ENCODE measurements at regions not wholly inside any gene's neighbourhood (a gene's known extent, or its start where the extent isn't known, plus 50 kb on each side); places are given as distances from the start of the nearest gene placed in this dataset.
"Not testable (repeated sequence)": the region's sequence is repeated elsewhere in the genome, so short reads cannot be mapped to it uniquely, and the experiment has no call there.

- Histone ChIP-seq H3K4me1 (replicated peaks in 1 of 2) (no peaks in the 10 kb centered on the region), H3K9me3 (replicated peaks in 1 of 3) (no peaks in the 10 kb centered on the region), H3K36me3 (replicated peaks in 1 of 2) (no peaks in the 10 kb centered on the region), H3K27ac (no peak overlapping the region), H3K4me3 (no peak overlapping the region), H3K27me3 (no peaks in the 10 kb centered on the region)
- intact Hi-C loops (cut with DNase I): no loop called here
- WGBS, 4 donors: 44 to 56% (median 51%) methylated on average over 3 of the region's 3 CpGs
- no peak for DNase-seq
- TF ChIP-seq POLR2A (IDR thresholded peaks at IDR 0.05) (no peak), CTCF (IDR thresholded peaks at IDR 0.05) (no peak)
Observed at GRCh38 chrX:40391662-40392061, 189.1 kb upstream of the ATP6AP2 start.

GRCh38 chrX:40389555-40389954, 191.2 kb upstream of the ATP6AP2 start:
- H3K4me3 ChIP-seq: no peak overlapping the region
- TF ChIP-seq POLR2A (IDR thresholded peaks at IDR 0.05): no peak
- H3K4me1 ChIP-seq (replicated peaks in 1 of 2): no peaks in the 10 kb centered on the region
- H3K36me3 ChIP-seq (replicated peaks in 1 of 2): no peaks in the 10 kb centered on the region
- DNase-seq: no peak
- WGBS, 4 donors: 59 to 94% (median 83%) methylated on average over 2 of the region's 2 CpGs
- H3K27me3 ChIP-seq: no peaks in the 10 kb centered on the region
- H3K27ac ChIP-seq: no peak overlapping the region
- no peaks in the 10 kb centered on the region for H3K9me3 ChIP-seq (replicated peaks in 1 of 3)
- intact Hi-C loops (cut with DNase I): no loop called here

- H3K27ac ChIP-seq: no peak overlapping the region
- WGBS, 4 donors: 81 to 100% (median 88%) methylated on average over 3 to 5 of the region's 5 CpGs
- DNase-seq: no peak
Observed at GRCh38 chrX:40388441-40388840, 192.3 kb upstream of the ATP6AP2 start.

GRCh38 chrX:40387869-40388268, 192.9 kb upstream of the ATP6AP2 start:
- H3K9me3 ChIP-seq (replicated peaks in 1 of 3); H3K36me3 ChIP-seq (replicated peaks in 1 of 2); intact Hi-C loops (cut with DNase I); H3K4me3 ChIP-seq; DNase-seq; H3K27ac ChIP-seq; H3K27me3 ChIP-seq; H3K4me1 ChIP-seq (replicated peaks in 1 of 2): not testable (repeated sequence)
- WGBS, 4 donors: 71 to 79% (median 77%) methylated on average over 7 to 9 of the region's 9 CpGs

More at GRCh38 chrX:40388441-40388840, 192.3 kb upstream of the ATP6AP2 start:
- no peak overlapping the region for H3K4me3 ChIP-seq
- TF ChIP-seq CTCF (IDR thresholded peaks at IDR 0.05) (no peak), POLR2A (IDR thresholded peaks at IDR 0.05) (no peak)
- H3K36me3 ChIP-seq (replicated peaks in 1 of 2): no peaks in the 10 kb centered on the region
- no peaks in the 10 kb centered on the region for H3K9me3 ChIP-seq (replicated peaks in 1 of 3)
- intact Hi-C loops (cut with DNase I): no loop called here
- no peaks in the 10 kb centered on the region for H3K4me1 ChIP-seq (replicated peaks in 1 of 2)
- no peaks in the 10 kb centered on the region for H3K27me3 ChIP-seq

GRCh38 chrX:40387311-40387710, 193.5 kb upstream of the ATP6AP2 start:
- H3K4me1 ChIP-seq (replicated peaks in 1 of 2); intact Hi-C loops (cut with DNase I); H3K27ac ChIP-seq; DNase-seq; H3K27me3 ChIP-seq; H3K36me3 ChIP-seq (replicated peaks in 1 of 2); H3K9me3 ChIP-seq (replicated peaks in 1 of 3); H3K4me3 ChIP-seq: not testable (repeated sequence)
- WGBS, 4 donors: 47 to 89% (median 83%) methylated on average over 2 to 7 of the region's 7 CpGs

GRCh38 chrX:40385682-40386081, 195.1 kb upstream of the ATP6AP2 start:
- H3K27me3 ChIP-seq: no peaks in the 10 kb centered on the region
- H3K4me3 ChIP-seq: no peak overlapping the region
- H3K27ac ChIP-seq: no peak overlapping the region
- intact Hi-C loops (cut with DNase I): no loop called here
- WGBS, 4 donors: 58 to 79% (median 68%) methylated on average over 3 of the region's 3 CpGs
- no peaks in the 10 kb centered on the region for H3K36me3 ChIP-seq (replicated peaks in 1 of 2)
- H3K9me3 ChIP-seq (replicated peaks in 1 of 3): no peaks in the 10 kb centered on the region
- TF ChIP-seq POLR2A (IDR thresholded peaks at IDR 0.05) (no peak), CTCF (IDR thresholded peaks at IDR 0.05) (no peak)
- H3K4me1 ChIP-seq (replicated peaks in 1 of 2): no peaks in the 10 kb centered on the region
- DNase-seq: no peak

All from adrenal gland (tissue), 9 donors.